Activated B cell treated with CpG ODN at 0.5 μM for 24 hours (primary cell): ENCODE measurements at regions not wholly inside any gene's neighbourhood (a gene's known extent, or its start where the extent isn't known, plus 50 kb on each side); places are given as distances from the start of the nearest gene placed in this dataset.

Experiments
- ATAC-seq: fragments of 200-7000 bp; cut with Tn5 transposase; one replicate; pipeline ENCODE4 v1.10.0; 2021; ENCODE audit warnings: low read depth, mild to moderate bottlenecking, moderate library complexity
- CTCF ChIA-PET: fragments of 350-600 bp; sonication (Branson Sonifier 250); formaldehyde crosslinking; loops from one replicate; lab custom pipeline; 2021; ENCODE audit warnings: antibody characterized with exemption; lab: Charles Lee
- POLR2A ChIA-PET: fragments of 350-600 bp; sonication (Branson Sonifier 250); formaldehyde crosslinking; loops from one replicate; lab custom pipeline; 2021; ENCODE audit warnings: antibody characterized with exemption; lab: Charles Lee
- DNase-seq: peaks from one replicate; pipeline ENCODE4 v3.0.0; 2022
- H3K27ac Mint-ChIP-seq: one replicate; pipeline ENCODE4 v1.8.0; 2020; ENCODE audit warnings: mixed read lengths
- H3K27me3 Mint-ChIP-seq: one replicate; pipeline ENCODE4 v1.8.0; 2021; ENCODE audit warnings: mixed read lengths
- H3K36me3 Mint-ChIP-seq: one replicate; pipeline ENCODE4 v1.8.0; 2021; ENCODE audit warnings: low read depth, mixed read lengths
- H3K4me1 Mint-ChIP-seq: one replicate; pipeline ENCODE4 v1.8.0; 2021; ENCODE audit warnings: mixed read lengths
- H3K4me3 Mint-ChIP-seq: one replicate; pipeline ENCODE4 v1.8.0; 2020; ENCODE audit warnings: mild to moderate bottlenecking, mixed read lengths
- H3K9me3 Mint-ChIP-seq: one replicate; pipeline ENCODE4 v1.8.0; 2020; ENCODE audit warnings: mixed read lengths
- intact Hi-C: fragments of 100-400 bp; cut with micrococcal nuclease; formaldehyde crosslinking; loops from one replicate; pipeline ENCODE4 v1.15.1; 2024
- TF ChIP-seq, protein P1 (sequence below): fragments of 200-600 bp; IDR thresholded peaks from one replicate; pipeline ENCODE4 v1.8.0; 2022; ENCODE audit warnings: antibody characterized with exemption, mild to moderate bottlenecking

DNA sequence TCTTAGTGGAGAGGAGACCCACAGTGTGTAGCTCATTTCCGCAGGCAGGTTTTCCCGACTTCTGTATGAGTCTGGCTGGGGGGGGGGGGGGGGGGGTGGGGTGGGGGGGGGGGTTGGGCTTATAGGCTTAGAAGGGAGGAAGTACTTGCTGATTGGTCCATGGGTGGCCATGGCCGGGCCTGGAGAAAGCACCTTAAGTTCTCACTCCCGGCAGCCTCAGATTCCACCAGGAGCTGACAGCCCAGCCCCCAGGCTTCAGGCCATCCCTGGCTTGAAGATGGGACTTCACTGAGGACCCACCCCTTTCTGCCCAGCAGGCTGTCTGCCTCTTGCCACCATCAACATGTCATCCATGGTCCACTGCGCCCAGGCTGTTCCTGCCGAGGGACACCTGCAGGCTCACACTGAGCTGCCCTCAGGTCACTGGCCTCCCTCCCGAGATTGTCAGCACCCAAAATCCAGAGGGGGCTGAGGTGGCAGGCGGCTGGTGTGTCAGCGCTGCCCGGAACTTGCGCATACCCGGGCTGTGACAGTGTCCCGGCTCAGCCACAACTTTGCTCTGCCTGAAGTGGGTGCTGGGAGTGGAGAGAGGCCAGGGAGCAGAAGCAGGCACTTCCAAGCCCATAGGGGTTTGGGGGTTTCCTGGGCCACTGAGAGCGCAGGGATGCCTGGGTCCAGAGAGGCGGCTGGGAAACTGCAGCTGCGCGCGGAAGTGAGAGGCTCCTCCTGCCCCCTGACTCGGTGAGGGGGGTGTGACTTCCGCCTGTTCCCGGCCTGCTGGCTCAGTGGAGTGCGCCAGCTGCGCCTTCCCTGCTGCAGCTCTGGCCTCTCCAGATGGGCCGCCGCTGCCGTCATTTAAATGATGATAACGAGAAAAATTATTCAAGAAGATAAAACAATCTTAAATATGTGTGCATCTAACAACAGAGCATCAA is 256.1 kb downstream of the RPRM start:
- POLR2A ChIA-PET, result no interaction called here
- Mint-ChIP-seq H3K27ac (no peak overlapping the region), H3K4me3 (no peak overlapping the region), H3K27me3 (no peaks in the 10 kb centered on the region), H3K36me3 (no peaks in the 10 kb centered on the region), H3K9me3 (peaks cover 13% of the 10 kb centered on the region), H3K4me1 (no peaks in the 10 kb centered on the region)
- CTCF ChIA-PET, result no interaction called here
- intact Hi-C loops, result no loop called here
- no peak for ATAC-seq
- TF ChIP-seq, protein P1, sequence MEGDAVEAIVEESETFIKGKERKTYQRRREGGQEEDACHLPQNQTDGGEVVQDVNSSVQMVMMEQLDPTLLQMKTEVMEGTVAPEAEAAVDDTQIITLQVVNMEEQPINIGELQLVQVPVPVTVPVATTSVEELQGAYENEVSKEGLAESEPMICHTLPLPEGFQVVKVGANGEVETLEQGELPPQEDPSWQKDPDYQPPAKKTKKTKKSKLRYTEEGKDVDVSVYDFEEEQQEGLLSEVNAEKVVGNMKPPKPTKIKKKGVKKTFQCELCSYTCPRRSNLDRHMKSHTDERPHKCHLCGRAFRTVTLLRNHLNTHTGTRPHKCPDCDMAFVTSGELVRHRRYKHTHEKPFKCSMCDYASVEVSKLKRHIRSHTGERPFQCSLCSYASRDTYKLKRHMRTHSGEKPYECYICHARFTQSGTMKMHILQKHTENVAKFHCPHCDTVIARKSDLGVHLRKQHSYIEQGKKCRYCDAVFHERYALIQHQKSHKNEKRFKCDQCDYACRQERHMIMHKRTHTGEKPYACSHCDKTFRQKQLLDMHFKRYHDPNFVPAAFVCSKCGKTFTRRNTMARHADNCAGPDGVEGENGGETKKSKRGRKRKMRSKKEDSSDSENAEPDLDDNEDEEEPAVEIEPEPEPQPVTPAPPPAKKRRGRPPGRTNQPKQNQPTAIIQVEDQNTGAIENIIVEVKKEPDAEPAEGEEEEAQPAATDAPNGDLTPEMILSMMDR, result no peak
- DNase-seq, result no peak

DNA sequence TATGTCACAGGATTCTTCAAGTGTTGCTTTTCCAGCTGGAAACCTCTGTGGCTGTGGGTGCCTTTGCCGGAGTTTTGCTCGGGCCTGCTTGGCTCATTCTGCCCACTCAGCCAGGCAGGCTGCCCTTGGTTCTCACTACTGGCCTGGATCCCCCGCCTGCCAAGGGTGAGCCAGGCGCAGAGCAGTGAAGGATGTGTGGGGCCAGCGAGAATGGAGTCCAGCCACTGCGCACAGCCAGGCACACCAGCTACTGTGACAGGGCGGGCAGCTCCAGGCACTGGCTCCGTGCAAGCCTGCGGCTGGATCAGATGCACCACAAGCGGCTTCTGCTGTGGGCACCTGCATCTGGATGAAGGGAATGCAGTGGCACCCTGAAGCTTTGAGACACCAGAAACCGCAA is 257.1 kb downstream of the RPRM start:
- intact Hi-C loops, result no loop called here

GRCh38 chr2:153221087-153221486 is 257.5 kb downstream of the RPRM start:
- Mint-ChIP-seq H3K36me3 (no peaks in the 10 kb centered on the region), H3K9me3 (peaks cover 13% of the 10 kb centered on the region), H3K4me1 (no peaks in the 10 kb centered on the region), H3K27me3 (no peaks in the 10 kb centered on the region), H3K27ac (no peak overlapping the region), H3K4me3 (no peak overlapping the region)
- DNase-seq (no peak), ATAC-seq (no peak)
- intact Hi-C loops, result no loop called here
- ChIA-PET CTCF (no interaction called here), POLR2A (no interaction called here)
- TF ChIP-seq, protein P1, result no peak

More for the DNA sequence above, 257.1 kb downstream of the RPRM start:
- no peak overlapping the region for H3K4me3 Mint-ChIP-seq
- no peaks in the 10 kb centered on the region for H3K36me3 Mint-ChIP-seq
- ChIA-PET POLR2A (no interaction called here), CTCF (no interaction called here)
- no peak overlapping the region for H3K27ac Mint-ChIP-seq
- H3K4me1 Mint-ChIP-seq, result no peaks in the 10 kb centered on the region
- ATAC-seq (no peak), DNase-seq (no peak)
- peaks cover 13% of the 10 kb centered on the region for H3K9me3 Mint-ChIP-seq
- no peaks in the 10 kb centered on the region for H3K27me3 Mint-ChIP-seq
- TF ChIP-seq, protein P1, result no peak

DNA sequence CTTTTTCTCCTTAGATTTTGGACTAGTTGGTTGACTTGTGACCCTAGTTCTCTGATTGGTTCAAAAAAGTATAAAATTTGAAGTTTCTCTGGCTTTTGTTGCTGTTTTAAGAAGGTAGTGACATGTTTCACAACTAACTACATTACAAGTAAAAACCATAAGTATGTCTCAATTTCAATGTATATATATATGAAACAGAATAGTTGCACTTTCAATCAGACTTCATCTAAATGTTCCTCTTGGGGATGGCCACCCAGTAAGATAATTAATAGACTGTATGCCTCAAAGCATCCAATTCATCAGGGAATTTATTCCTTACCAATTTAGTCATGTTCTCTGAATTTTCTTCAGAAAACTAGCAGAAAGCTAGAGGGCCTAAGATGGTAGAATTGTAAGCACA is 259.7 kb downstream of the RPRM start:
- H3K4me3 Mint-ChIP-seq, result no peak overlapping the region
- intact Hi-C loops, result no loop called here
- no peak overlapping the region for H3K27ac Mint-ChIP-seq
- H3K4me1 Mint-ChIP-seq, result no peaks in the 10 kb centered on the region
- no peaks in the 10 kb centered on the region for H3K27me3 Mint-ChIP-seq
- no peak for DNase-seq
- H3K9me3 Mint-ChIP-seq, result no peaks in the 10 kb centered on the region
- TF ChIP-seq, protein P1, result no peak
- no peaks in the 10 kb centered on the region for H3K36me3 Mint-ChIP-seq
- ChIA-PET CTCF (no interaction called here), POLR2A (no interaction called here)
- no peak for ATAC-seq

- ChIA-PET POLR2A (no interaction called here), CTCF (no interaction called here)
- ATAC-seq (no peak), DNase-seq (no peak)
- Mint-ChIP-seq H3K4me1 (no peaks in the 10 kb centered on the region), H3K27me3 (no peaks in the 10 kb centered on the region), H3K4me3 (no peak overlapping the region), H3K27ac (no peak overlapping the region), H3K9me3 (no peaks in the 10 kb centered on the region), H3K36me3 (no peaks in the 10 kb centered on the region)
- intact Hi-C loops, result no loop called here
- TF ChIP-seq, protein P1, result no peak
These were observed 264.2 kb downstream of the RPRM start for GRCh38 chr2:153214337-153214736.
